ENCODE measurements at regions not wholly inside any gene's neighbourhood (a gene's known extent, or its start where the extent isn't known, plus 50 kb on each side); places are given as distances from the start of the nearest gene placed in this dataset.

GRCh38 chr21:22260274-22260673 lies 1262.1 kb downstream of the NCAM2 start:
- Mint-ChIP-seq H3K36me3 (no peaks in the 10 kb centered on the region), H3K4me1 (no peaks in the 10 kb centered on the region), H3K27ac (no peak overlapping the region), H3K27me3 (ENCODE audit: low read depth in 3 of 3) (no peaks in the 10 kb centered on the region), H3K9me3 (peaks cover 0 to 7% (median 2%) of the 10 kb centered on the region in 7 donors), H3K4me3 (no peak overlapping the region)
- DNase-seq: no peak
- Histone ChIP-seq H3K79me2 (ENCODE audit: insufficient read depth, low read length) (no peaks in the 10 kb centered on the region), H3K27ac (ENCODE audit: low read depth in 1 of 2, low read length in 2 of 2) (no peak overlapping the region), H4K20me1 (ENCODE audit: insufficient read depth, low read length) (no peaks in the 10 kb centered on the region), H3K27me3 (ENCODE audit: control insufficient read depth in 2 of 2, insufficient read depth in 2 of 2, low read length in 2 of 2) (no peaks in the 10 kb centered on the region), H3K4me2 (replicated peaks; ENCODE audit: extremely low read depth, low read length, poor library complexity, severe bottlenecking) (no peak overlapping the region), H3K4me1 (ENCODE audit: control insufficient read depth in 1 of 2, insufficient read depth in 2 of 2, low read length in 2 of 2) (no peaks in the 10 kb centered on the region), H2AFZ (ENCODE audit: insufficient read depth, low read depth, low read length, poor library complexity, severe bottlenecking) (no peak overlapping the region), H3K4me3 (replicated peaks in 1 of 3; ENCODE audit: low read depth in 2 of 3, low read length in 3 of 3) (no peak overlapping the region), H3K36me3 (replicated peaks in 1 of 2; ENCODE audit: control insufficient read depth in 1 of 2, insufficient read depth in 2 of 2, low read length in 2 of 2) (no peaks in the 10 kb centered on the region), H3K9ac (ENCODE audit: insufficient read depth, low read length, poor library complexity, severe bottlenecking) (no peak overlapping the region), H3K9me3 (replicated peaks in 1 of 2; ENCODE audit: control insufficient read depth in 1 of 2, insufficient read depth in 1 of 2, low read length in 2 of 2) (peaks cover 0 to 3% of the 10 kb centered on the region in 2 donors)
- intact Hi-C loops (cut with micrococcal nuclease): no loop called here
- no CpG with 5 or more reads among the region's 2 CpGs for WGBS (ENCODE audit: insufficient coverage)
- no peak for TF ChIP-seq CTCF (IDR thresholded peaks at IDR 0.05)

DNA sequence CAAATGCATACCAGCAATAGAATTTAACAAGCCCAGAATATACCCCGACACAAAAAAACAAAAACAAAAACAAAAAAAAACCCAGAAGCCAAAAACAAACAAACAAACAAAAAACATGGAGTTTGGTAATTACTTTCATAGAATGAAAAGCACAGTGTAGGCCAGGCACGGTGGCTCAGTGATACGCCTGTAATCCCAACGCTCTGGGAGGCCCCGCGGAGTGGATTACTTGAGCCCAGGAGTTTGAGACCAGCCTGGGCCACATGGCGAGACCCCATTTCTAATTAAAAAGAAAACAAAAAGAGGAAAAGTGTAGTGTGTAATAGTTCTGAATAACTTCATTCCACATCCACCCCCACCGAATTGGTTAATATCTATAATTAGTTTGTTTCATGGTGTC lies 1265.7 kb downstream of the NCAM2 start:
- no peaks in the 10 kb centered on the region for H3K4me1 ChIP-seq (ENCODE audit: control insufficient read depth in 1 of 2, insufficient read depth in 2 of 2, low read length in 2 of 2)
- intact Hi-C loops (cut with micrococcal nuclease): no loop called here
- no peak overlapping the region for H3K27ac ChIP-seq (ENCODE audit: low read depth in 1 of 2, low read length in 2 of 2)
- Mint-ChIP-seq H3K4me1 (no peaks in the 10 kb centered on the region), H3K36me3 (no peaks in the 10 kb centered on the region), H3K27me3 (ENCODE audit: low read depth in 3 of 3) (no peaks in the 10 kb centered on the region), H3K4me3 (no peak overlapping the region), H3K27ac (no peak overlapping the region), H3K9me3 (peaks cover 0 to 13% (median 4%) of the 10 kb centered on the region in 7 donors)
- H3K79me2 ChIP-seq (ENCODE audit: insufficient read depth, low read length): no peaks in the 10 kb centered on the region
- no peaks in the 10 kb centered on the region for H4K20me1 ChIP-seq (ENCODE audit: insufficient read depth, low read length)
- H3K36me3 ChIP-seq (replicated peaks in 1 of 2; ENCODE audit: control insufficient read depth in 1 of 2, insufficient read depth in 2 of 2, low read length in 2 of 2): no peaks in the 10 kb centered on the region
- no peak for TF ChIP-seq CTCF (IDR thresholded peaks at IDR 0.05)
- no peaks in the 10 kb centered on the region for H3K27me3 ChIP-seq (ENCODE audit: control insufficient read depth in 2 of 2, insufficient read depth in 2 of 2, low read length in 2 of 2)
- H3K4me2 ChIP-seq (replicated peaks; ENCODE audit: extremely low read depth, low read length, poor library complexity, severe bottlenecking): no peak overlapping the region
- no peak overlapping the region for H2AFZ ChIP-seq (ENCODE audit: insufficient read depth, low read depth, low read length, poor library complexity, severe bottlenecking)
- no peak overlapping the region for H3K9ac ChIP-seq (ENCODE audit: insufficient read depth, low read length, poor library complexity, severe bottlenecking)
- DNase-seq: no peak
- H3K9me3 ChIP-seq (replicated peaks in 1 of 2; ENCODE audit: control insufficient read depth in 1 of 2, insufficient read depth in 1 of 2, low read length in 2 of 2): peaks cover 0 to 9% of the 10 kb centered on the region in 2 donors
- no peak overlapping the region for H3K4me3 ChIP-seq (replicated peaks in 1 of 3; ENCODE audit: low read depth in 2 of 3, low read length in 3 of 3)
- no CpG with 5 or more reads among the region's 8 CpGs for WGBS (ENCODE audit: insufficient coverage)
